GM18909 (cell line): ENCODE measurements at regions not wholly inside any gene's neighbourhood (a gene's known extent, or its start where the extent isn't known, plus 50 kb on each side); places are given as distances from the start of the nearest gene placed in this dataset.
"Not testable (repeated sequence)": the region's sequence is repeated elsewhere in the genome, so short reads cannot be mapped to it uniquely, and the experiment has no call there.

Experiments
- ATAC-seq: cut with Tn5 transposase; IDR thresholded peaks from one replicate; pipeline ENCODE4 v1.9.1; 2021; ENCODE audit warnings: mild to moderate bottlenecking; ENCODE audit not compliant: unreplicated experiment, poor library complexity

- no peak for ATAC-seq
Observed at GRCh38 chr5:101136454-101136853, 233.4 kb upstream of the ST8SIA4 start.

- ATAC-seq = no peak
Observed at GRCh38 chr5:101123363-101123762, 220.3 kb upstream of the ST8SIA4 start.

GRCh38 chr5:101112645-101113044 lies 209.6 kb upstream of the ST8SIA4 start:
- ATAC-seq = no peak

- ATAC-seq = no peak
Observed at GRCh38 chr5:101103874-101104273, 200.8 kb upstream of the ST8SIA4 start.

- no peak for ATAC-seq
Observed at GRCh38 chr5:101102506-101102905, 199.4 kb upstream of the ST8SIA4 start.

GRCh38 chr5:101091902-101092301 lies 188.8 kb upstream of the ST8SIA4 start:
- ATAC-seq = no peak

GRCh38 chr5:101084353-101084752 lies 181.3 kb upstream of the ST8SIA4 start:
- ATAC-seq = no peak

GRCh38 chr5:101080462-101081240 lies 177.6 kb upstream of the ST8SIA4 start:
- no peak for ATAC-seq

GRCh38 chr5:101068298-101068697 lies 165.2 kb upstream of the ST8SIA4 start:
- ATAC-seq = no peak

GRCh38 chr5:101067429-101067828 lies 164.3 kb upstream of the ST8SIA4 start:
- ATAC-seq = no peak

- no peak for ATAC-seq
Observed at GRCh38 chr5:101062902-101063301, 159.8 kb upstream of the ST8SIA4 start.

- ATAC-seq = peak; percentile 73
Observed at GRCh38 chr5:101047181-101047580, 144.1 kb upstream of the ST8SIA4 start.

GRCh38 chr5:101045689-101046088 lies 142.6 kb upstream of the ST8SIA4 start:
- ATAC-seq = peak; percentile 45

GRCh38 chr5:101040002-101040401 lies 136.9 kb upstream of the ST8SIA4 start:
- ATAC-seq = not testable (repeated sequence)

- no peak for ATAC-seq
Observed at GRCh38 chr5:101036778-101037177, 133.7 kb upstream of the ST8SIA4 start.

- ATAC-seq = no peak
Observed at GRCh38 chr5:101035425-101035824, 132.3 kb upstream of the ST8SIA4 start.

GRCh38 chr5:101024299-101024698 lies 121.2 kb upstream of the ST8SIA4 start:
- ATAC-seq = peak; percentile 66

- ATAC-seq = no peak
Observed at GRCh38 chr5:101018299-101018698, 115.2 kb upstream of the ST8SIA4 start.

- no peak for ATAC-seq
Observed at GRCh38 chr5:101012880-101013279, 109.8 kb upstream of the ST8SIA4 start.

- ATAC-seq = peak; percentile 80
Observed at GRCh38 chr5:101009758-101010519, 106.9 kb upstream of the ST8SIA4 start.

GRCh38 chr5:100992354-100992753 lies 89.3 kb upstream of the ST8SIA4 start:
- no peak for ATAC-seq

- not testable (repeated sequence) for ATAC-seq
Observed at GRCh38 chr5:100983601-100984000, 80.5 kb upstream of the ST8SIA4 start.
